ENCODE measurements at regions not wholly inside any gene's neighbourhood (a gene's known extent, or its start where the extent isn't known, plus 50 kb on each side); places are given as distances from the start of the nearest gene placed in this dataset.

- TF ChIP-seq, protein P1, sequence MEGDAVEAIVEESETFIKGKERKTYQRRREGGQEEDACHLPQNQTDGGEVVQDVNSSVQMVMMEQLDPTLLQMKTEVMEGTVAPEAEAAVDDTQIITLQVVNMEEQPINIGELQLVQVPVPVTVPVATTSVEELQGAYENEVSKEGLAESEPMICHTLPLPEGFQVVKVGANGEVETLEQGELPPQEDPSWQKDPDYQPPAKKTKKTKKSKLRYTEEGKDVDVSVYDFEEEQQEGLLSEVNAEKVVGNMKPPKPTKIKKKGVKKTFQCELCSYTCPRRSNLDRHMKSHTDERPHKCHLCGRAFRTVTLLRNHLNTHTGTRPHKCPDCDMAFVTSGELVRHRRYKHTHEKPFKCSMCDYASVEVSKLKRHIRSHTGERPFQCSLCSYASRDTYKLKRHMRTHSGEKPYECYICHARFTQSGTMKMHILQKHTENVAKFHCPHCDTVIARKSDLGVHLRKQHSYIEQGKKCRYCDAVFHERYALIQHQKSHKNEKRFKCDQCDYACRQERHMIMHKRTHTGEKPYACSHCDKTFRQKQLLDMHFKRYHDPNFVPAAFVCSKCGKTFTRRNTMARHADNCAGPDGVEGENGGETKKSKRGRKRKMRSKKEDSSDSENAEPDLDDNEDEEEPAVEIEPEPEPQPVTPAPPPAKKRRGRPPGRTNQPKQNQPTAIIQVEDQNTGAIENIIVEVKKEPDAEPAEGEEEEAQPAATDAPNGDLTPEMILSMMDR (conservative IDR thresholded peaks at IDR 0.05; ENCODE audit: low read depth, low read length): no peak
- TF ChIP-seq EZH2phosphoT487 (IDR thresholded peaks at IDR 0.05; ENCODE audit: borderline replicate concordance, low read length): no peak
Measured at GRCh38 chr10:131833446-131834080, 67.2 kb upstream of the PPP2R2D start.
